ENCODE measurements at regions not wholly inside any gene's neighbourhood (a gene's known extent, or its start where the extent isn't known, plus 50 kb on each side); places are given as distances from the start of the nearest gene placed in this dataset.

GRCh38 chr1:82700476-82700875, 899.7 kb downstream of the ADGRL2 start:
- H3K36me3 Mint-ChIP-seq: no peaks in the 10 kb centered on the region
- DNase-seq (ENCODE audit: low spot score): no peak
- ChIA-PET POLR2A (no interaction called here), CTCF (no interaction called here)
- H3K27me3 Mint-ChIP-seq (ENCODE audit: low read depth): no peaks in the 10 kb centered on the region
- H3K9me3 Mint-ChIP-seq: no peaks in the 10 kb centered on the region
- H3K4me3 Mint-ChIP-seq: no peak overlapping the region
- no peak overlapping the region for H3K27ac Mint-ChIP-seq
- TF ChIP-seq KAT7 (CRISPR knock-in tag; IDR thresholded peaks at IDR 0.05; ENCODE audit: borderline replicate concordance) (no peak), ZNF138 (CRISPR knock-in tag; conservative IDR thresholded peaks at IDR 0.05) (no peak), PRRX2 (CRISPR knock-in tag; IDR thresholded peaks at IDR 0.05) (no peak), ZNF281 (CRISPR knock-in tag; IDR thresholded peaks at IDR 0.05) (no peak), NR2C2 (CRISPR knock-in tag; IDR thresholded peaks at IDR 0.05) (no peak)
- TF ChIP-seq, protein P1, sequence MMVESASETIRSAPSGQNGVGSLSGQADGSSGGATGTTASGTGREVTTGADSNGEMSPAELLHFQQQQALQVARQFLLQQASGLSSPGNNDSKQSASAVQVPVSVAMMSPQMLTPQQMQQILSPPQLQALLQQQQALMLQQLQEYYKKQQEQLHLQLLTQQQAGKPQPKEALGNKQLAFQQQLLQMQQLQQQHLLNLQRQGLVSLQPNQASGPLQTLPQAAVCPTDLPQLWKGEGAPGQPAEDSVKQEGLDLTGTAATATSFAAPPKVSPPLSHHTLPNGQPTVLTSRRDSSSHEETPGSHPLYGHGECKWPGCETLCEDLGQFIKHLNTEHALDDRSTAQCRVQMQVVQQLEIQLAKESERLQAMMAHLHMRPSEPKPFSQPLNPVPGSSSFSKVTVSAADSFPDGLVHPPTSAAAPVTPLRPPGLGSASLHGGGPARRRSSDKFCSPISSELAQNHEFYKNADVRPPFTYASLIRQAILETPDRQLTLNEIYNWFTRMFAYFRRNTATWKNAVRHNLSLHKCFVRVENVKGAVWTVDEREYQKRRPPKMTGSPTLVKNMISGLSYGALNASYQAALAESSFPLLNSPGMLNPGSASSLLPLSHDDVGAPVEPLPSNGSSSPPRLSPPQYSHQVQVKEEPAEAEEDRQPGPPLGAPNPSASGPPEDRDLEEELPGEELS (CRISPR knock-in tag; IDR thresholded peaks at IDR 0.05): no peak
- TF ChIP-seq, protein P2, sequence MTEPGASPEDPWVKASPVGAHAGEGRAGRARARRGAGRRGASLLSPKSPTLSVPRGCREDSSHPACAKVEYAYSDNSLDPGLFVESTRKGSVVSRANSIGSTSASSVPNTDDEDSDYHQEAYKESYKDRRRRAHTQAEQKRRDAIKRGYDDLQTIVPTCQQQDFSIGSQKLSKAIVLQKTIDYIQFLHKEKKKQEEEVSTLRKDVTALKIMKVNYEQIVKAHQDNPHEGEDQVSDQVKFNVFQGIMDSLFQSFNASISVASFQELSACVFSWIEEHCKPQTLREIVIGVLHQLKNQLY (CRISPR knock-in tag; IDR thresholded peaks at IDR 0.05): no peak
- TF ChIP-seq, protein P3, sequence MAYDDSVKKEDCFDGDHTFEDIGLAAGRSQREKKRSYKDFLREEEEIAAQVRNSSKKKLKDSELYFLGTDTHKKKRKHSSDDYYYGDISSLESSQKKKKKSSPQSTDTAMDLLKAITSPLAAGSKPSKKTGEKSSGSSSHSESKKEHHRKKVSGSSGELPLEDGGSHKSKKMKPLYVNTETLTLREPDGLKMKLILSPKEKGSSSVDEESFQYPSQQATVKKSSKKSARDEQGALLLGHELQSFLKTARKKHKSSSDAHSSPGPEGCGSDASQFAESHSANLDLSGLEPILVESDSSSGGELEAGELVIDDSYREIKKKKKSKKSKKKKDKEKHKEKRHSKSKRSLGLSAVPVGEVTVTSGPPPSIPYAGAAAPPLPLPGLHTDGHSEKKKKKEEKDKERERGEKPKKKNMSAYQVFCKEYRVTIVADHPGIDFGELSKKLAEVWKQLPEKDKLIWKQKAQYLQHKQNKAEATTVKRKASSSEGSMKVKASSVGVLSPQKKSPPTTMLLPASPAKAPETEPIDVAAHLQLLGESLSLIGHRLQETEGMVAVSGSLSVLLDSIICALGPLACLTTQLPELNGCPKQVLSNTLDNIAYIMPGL (CRISPR knock-in tag; IDR thresholded peaks at IDR 0.05): no peak
- TF ChIP-seq, protein P4, sequence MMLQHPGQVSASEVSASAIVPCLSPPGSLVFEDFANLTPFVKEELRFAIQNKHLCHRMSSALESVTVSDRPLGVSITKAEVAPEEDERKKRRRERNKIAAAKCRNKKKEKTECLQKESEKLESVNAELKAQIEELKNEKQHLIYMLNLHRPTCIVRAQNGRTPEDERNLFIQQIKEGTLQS (CRISPR knock-in tag; conservative IDR thresholded peaks at IDR 0.05): no peak
- TF ChIP-seq, protein P5, sequence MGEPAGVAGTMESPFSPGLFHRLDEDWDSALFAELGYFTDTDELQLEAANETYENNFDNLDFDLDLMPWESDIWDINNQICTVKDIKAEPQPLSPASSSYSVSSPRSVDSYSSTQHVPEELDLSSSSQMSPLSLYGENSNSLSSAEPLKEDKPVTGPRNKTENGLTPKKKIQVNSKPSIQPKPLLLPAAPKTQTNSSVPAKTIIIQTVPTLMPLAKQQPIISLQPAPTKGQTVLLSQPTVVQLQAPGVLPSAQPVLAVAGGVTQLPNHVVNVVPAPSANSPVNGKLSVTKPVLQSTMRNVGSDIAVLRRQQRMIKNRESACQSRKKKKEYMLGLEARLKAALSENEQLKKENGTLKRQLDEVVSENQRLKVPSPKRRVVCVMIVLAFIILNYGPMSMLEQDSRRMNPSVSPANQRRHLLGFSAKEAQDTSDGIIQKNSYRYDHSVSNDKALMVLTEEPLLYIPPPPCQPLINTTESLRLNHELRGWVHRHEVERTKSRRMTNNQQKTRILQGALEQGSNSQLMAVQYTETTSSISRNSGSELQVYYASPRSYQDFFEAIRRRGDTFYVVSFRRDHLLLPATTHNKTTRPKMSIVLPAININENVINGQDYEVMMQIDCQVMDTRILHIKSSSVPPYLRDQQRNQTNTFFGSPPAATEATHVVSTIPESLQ (CRISPR knock-in tag; IDR thresholded peaks at IDR 0.05): no peak
- TF ChIP-seq, protein P6, sequence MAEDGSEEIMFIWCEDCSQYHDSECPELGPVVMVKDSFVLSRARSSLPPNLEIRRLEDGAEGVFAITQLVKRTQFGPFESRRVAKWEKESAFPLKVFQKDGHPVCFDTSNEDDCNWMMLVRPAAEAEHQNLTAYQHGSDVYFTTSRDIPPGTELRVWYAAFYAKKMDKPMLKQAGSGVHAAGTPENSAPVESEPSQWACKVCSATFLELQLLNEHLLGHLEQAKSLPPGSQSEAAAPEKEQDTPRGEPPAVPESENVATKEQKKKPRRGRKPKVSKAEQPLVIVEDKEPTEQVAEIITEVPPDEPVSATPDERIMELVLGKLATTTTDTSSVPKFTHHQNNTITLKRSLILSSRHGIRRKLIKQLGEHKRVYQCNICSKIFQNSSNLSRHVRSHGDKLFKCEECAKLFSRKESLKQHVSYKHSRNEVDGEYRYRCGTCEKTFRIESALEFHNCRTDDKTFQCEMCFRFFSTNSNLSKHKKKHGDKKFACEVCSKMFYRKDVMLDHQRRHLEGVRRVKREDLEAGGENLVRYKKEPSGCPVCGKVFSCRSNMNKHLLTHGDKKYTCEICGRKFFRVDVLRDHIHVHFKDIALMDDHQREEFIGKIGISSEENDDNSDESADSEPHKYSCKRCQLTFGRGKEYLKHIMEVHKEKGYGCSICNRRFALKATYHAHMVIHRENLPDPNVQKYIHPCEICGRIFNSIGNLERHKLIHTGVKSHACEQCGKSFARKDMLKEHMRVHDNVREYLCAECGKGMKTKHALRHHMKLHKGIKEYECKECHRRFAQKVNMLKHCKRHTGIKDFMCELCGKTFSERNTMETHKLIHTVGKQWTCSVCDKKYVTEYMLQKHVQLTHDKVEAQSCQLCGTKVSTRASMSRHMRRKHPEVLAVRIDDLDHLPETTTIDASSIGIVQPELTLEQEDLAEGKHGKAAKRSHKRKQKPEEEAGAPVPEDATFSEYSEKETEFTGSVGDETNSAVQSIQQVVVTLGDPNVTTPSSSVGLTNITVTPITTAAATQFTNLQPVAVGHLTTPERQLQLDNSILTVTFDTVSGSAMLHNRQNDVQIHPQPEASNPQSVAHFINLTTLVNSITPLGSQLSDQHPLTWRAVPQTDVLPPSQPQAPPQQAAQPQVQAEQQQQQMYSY (CRISPR knock-in tag; IDR thresholded peaks at IDR 0.05): no peak
- H3K4me1 Mint-ChIP-seq: no peaks in the 10 kb centered on the region
- ATAC-seq: no peak

GRCh38 chr1:82697965-82698364, 897.2 kb downstream of the ADGRL2 start:
- Mint-ChIP-seq H3K27me3 (ENCODE audit: low read depth) (no peaks in the 10 kb centered on the region), H3K9me3 (no peaks in the 10 kb centered on the region), H3K4me3 (no peak overlapping the region), H3K36me3 (no peaks in the 10 kb centered on the region), H3K4me1 (no peaks in the 10 kb centered on the region), H3K27ac (no peak overlapping the region)
- POLR2A ChIA-PET: no interaction called here
- no peak for ATAC-seq
- CTCF ChIA-PET: no interaction called here
- DNase-seq (ENCODE audit: low spot score): no peak
- no peak for TF ChIP-seq MYBL2 (CRISPR knock-in tag; IDR thresholded peaks at IDR 0.05)
- TF ChIP-seq E2F5 (CRISPR knock-in tag; IDR thresholded peaks at IDR 0.05): no peak
